RPMI8226 (cell line): ENCODE measurements at regions not wholly inside any gene's neighbourhood (a gene's known extent, or its start where the extent isn't known, plus 50 kb on each side); places are given as distances from the start of the nearest gene placed in this dataset.

Experiments used
- DNase-seq: peaks from one replicate; pipeline ENCODE4 v3.0.0-alpha.2; 2015

GRCh38 chr12:76256904-76257303 is 91.3 kb downstream of the BBS10 start:
- no peak for DNase-seq

- DNase-seq = no peak
Observed at GRCh38 chr12:76256321-76256720, 91.9 kb downstream of the BBS10 start.

GRCh38 chr12:76255692-76256091 is 92.5 kb downstream of the BBS10 start:
- DNase-seq = no peak

GRCh38 chr12:76255281-76255680 is 92.9 kb downstream of the BBS10 start:
- no peak for DNase-seq

GRCh38 chr12:76252031-76252430 is 96.2 kb downstream of the BBS10 start:
- no peak for DNase-seq

GRCh38 chr12:76250256-76250655 is 98.0 kb downstream of the BBS10 start:
- no peak for DNase-seq

GRCh38 chr12:76249501-76249900 is 98.7 kb downstream of the BBS10 start:
- no peak for DNase-seq

GRCh38 chr12:76247992-76248391 is 100.2 kb downstream of the BBS10 start:
- DNase-seq = no peak

- no peak for DNase-seq
Observed at GRCh38 chr12:76247026-76247646, 101.1 kb downstream of the BBS10 start.

GRCh38 chr12:76246611-76247010 is 101.6 kb downstream of the BBS10 start:
- no peak for DNase-seq

- DNase-seq = no peak
Observed at GRCh38 chr12:76244300-76244699, 103.9 kb downstream of the BBS10 start.

- DNase-seq = no peak
Observed at GRCh38 chr12:76242813-76243550, 105.2 kb downstream of the BBS10 start.

GRCh38 chr12:76241371-76241770 is 106.8 kb downstream of the BBS10 start:
- DNase-seq = no peak

GRCh38 chr12:76240281-76240680 is 107.9 kb downstream of the BBS10 start:
- DNase-seq = no peak

- no peak for DNase-seq
Observed at GRCh38 chr12:76238688-76239087, 109.5 kb downstream of the BBS10 start.

GRCh38 chr12:76237086-76237701 is 111.0 kb downstream of the BBS10 start:
- DNase-seq = no peak

GRCh38 chr12:76236640-76237039 is 111.6 kb downstream of the BBS10 start:
- no peak for DNase-seq

- DNase-seq = no peak
Observed at GRCh38 chr12:76234741-76235140, 113.5 kb downstream of the BBS10 start.

GRCh38 chr12:76232013-76232412 is 116.2 kb downstream of the BBS10 start:
- no peak for DNase-seq

GRCh38 chr12:76226956-76227355 is 121.3 kb downstream of the BBS10 start:
- DNase-seq = no peak

GRCh38 chr12:76226397-76226796 is 121.8 kb downstream of the BBS10 start:
- no peak for DNase-seq

- no peak for DNase-seq
Observed at GRCh38 chr12:76223869-76224268, 124.3 kb downstream of the BBS10 start.

- no peak for DNase-seq
Observed at GRCh38 chr12:76220980-76221379, 127.2 kb downstream of the BBS10 start.

- no peak for DNase-seq
Observed at GRCh38 chr12:76219806-76220205, 128.4 kb downstream of the BBS10 start.
